Activated naive CD8-positive, alpha-beta T cell treated with anti-CD3 and anti-CD28 coated beads for 36 hours (primary cell): ENCODE measurements at regions not wholly inside any gene's neighbourhood (a gene's known extent, or its start where the extent isn't known, plus 50 kb on each side); places are given as distances from the start of the nearest gene placed in this dataset.
"Not testable (repeated sequence)": the region's sequence is repeated elsewhere in the genome, so short reads cannot be mapped to it uniquely, and the experiment has no call there.

ENCODE experiments used
- DNase-seq: peaks from one replicate; pipeline ENCODE4 v3.0.0; 2021
- H3K27ac Mint-ChIP-seq: one replicate; pipeline ENCODE4 v1.8.0; 2022; ENCODE audit warnings: mild to moderate bottlenecking, moderate library complexity, mixed read lengths
- H3K27me3 Mint-ChIP-seq: one replicate; pipeline ENCODE4 v1.8.0; 2022; ENCODE audit warnings: mild to moderate bottlenecking, mixed read lengths
- H3K36me3 Mint-ChIP-seq: one replicate; pipeline ENCODE4 v1.8.0; 2021; ENCODE audit warnings: mild to moderate bottlenecking, mixed read lengths
- H3K4me1 Mint-ChIP-seq: one replicate; pipeline ENCODE4 v1.8.0; 2021; ENCODE audit warnings: mixed read lengths
- H3K4me3 Mint-ChIP-seq: one replicate; pipeline ENCODE4 v1.8.0; 2022; ENCODE audit warnings: mild to moderate bottlenecking, moderate library complexity, mixed read lengths
- H3K9me3 Mint-ChIP-seq: one replicate; pipeline ENCODE4 v1.8.0; 2022; ENCODE audit warnings: mixed read lengths

- Mint-ChIP-seq H3K36me3 (no peaks in the 10 kb centered on the region), H3K9me3 (no peaks in the 10 kb centered on the region), H3K4me1 (no peaks in the 10 kb centered on the region), H3K4me3 (no peak overlapping the region), H3K27me3 (no peaks in the 10 kb centered on the region), H3K27ac (no peak overlapping the region)
- no peak for DNase-seq
These were observed 119.8 kb downstream of the XRCC2 start for GRCh38 chr7:152556013-152556755.

- no peaks in the 10 kb centered on the region for H3K9me3 Mint-ChIP-seq
- H3K4me1 Mint-ChIP-seq: no peaks in the 10 kb centered on the region
- no peaks in the 10 kb centered on the region for H3K36me3 Mint-ChIP-seq
These were observed 118.0 kb upstream of the KMT2C start for GRCh38 chr7:152553671-152554317.

GRCh38 chr7:152551304-152552036 is 115.7 kb upstream of the KMT2C start:
- Mint-ChIP-seq H3K27me3 (no peaks in the 10 kb centered on the region), H3K36me3 (no peaks in the 10 kb centered on the region), H3K4me3 (no peak overlapping the region)

More at GRCh38 chr7:152553671-152554317, 118.0 kb upstream of the KMT2C start:
- H3K27me3 Mint-ChIP-seq: no peaks in the 10 kb centered on the region
- no peak for DNase-seq
- H3K27ac Mint-ChIP-seq: no peak overlapping the region
- no peak overlapping the region for H3K4me3 Mint-ChIP-seq

GRCh38 chr7:152544971-152545619 is 109.3 kb upstream of the KMT2C start:
- DNase-seq: no peak
- Mint-ChIP-seq H3K4me3 (no peak overlapping the region), H3K27me3 (no peaks in the 10 kb centered on the region), H3K9me3 (no peaks in the 10 kb centered on the region), H3K27ac (no peak overlapping the region), H3K4me1 (no peaks in the 10 kb centered on the region), H3K36me3 (no peaks in the 10 kb centered on the region)

More at GRCh38 chr7:152551304-152552036, 115.7 kb upstream of the KMT2C start:
- no peak for DNase-seq
- Mint-ChIP-seq H3K9me3 (no peaks in the 10 kb centered on the region), H3K27ac (no peak overlapping the region), H3K4me1 (no peaks in the 10 kb centered on the region)

GRCh38 chr7:152544481-152544927 is 108.7 kb upstream of the KMT2C start:
- no peak for DNase-seq
- Mint-ChIP-seq H3K36me3 (no peaks in the 10 kb centered on the region), H3K4me1 (no peaks in the 10 kb centered on the region), H3K4me3 (no peak overlapping the region), H3K27me3 (no peaks in the 10 kb centered on the region), H3K27ac (no peak overlapping the region), H3K9me3 (no peaks in the 10 kb centered on the region)

- DNase-seq: no peak
- no peaks in the 10 kb centered on the region for H3K27me3 Mint-ChIP-seq
- H3K4me3 Mint-ChIP-seq: no peak overlapping the region
- H3K9me3 Mint-ChIP-seq: no peaks in the 10 kb centered on the region
- H3K36me3 Mint-ChIP-seq: no peaks in the 10 kb centered on the region
- H3K27ac Mint-ChIP-seq: no peak overlapping the region
- no peaks in the 10 kb centered on the region for H3K4me1 Mint-ChIP-seq
These were observed 108.0 kb upstream of the KMT2C start for GRCh38 chr7:152543799-152544198.

- no peaks in the 10 kb centered on the region for H3K4me1 Mint-ChIP-seq
These were observed 106.1 kb upstream of the KMT2C start for GRCh38 chr7:152541892-152542291.

GRCh38 chr7:152539190-152539495 is 103.3 kb upstream of the KMT2C start:
- not testable (repeated sequence) for DNase-seq, H3K4me1 Mint-ChIP-seq, H3K27me3 Mint-ChIP-seq, H3K9me3 Mint-ChIP-seq, H3K4me3 Mint-ChIP-seq, H3K36me3 Mint-ChIP-seq, H3K27ac Mint-ChIP-seq

More at GRCh38 chr7:152541892-152542291, 106.1 kb upstream of the KMT2C start:
- no peaks in the 10 kb centered on the region for H3K27me3 Mint-ChIP-seq
- no peak overlapping the region for H3K4me3 Mint-ChIP-seq
- no peaks in the 10 kb centered on the region for H3K9me3 Mint-ChIP-seq
- DNase-seq: no peak
- H3K27ac Mint-ChIP-seq: no peak overlapping the region
- no peaks in the 10 kb centered on the region for H3K36me3 Mint-ChIP-seq

- not testable (repeated sequence) for H3K9me3 Mint-ChIP-seq, H3K27ac Mint-ChIP-seq, H3K4me1 Mint-ChIP-seq, H3K36me3 Mint-ChIP-seq, H3K27me3 Mint-ChIP-seq, DNase-seq
- H3K4me3 Mint-ChIP-seq: peak overlapping the region; percentile 7
These were observed 102.8 kb upstream of the KMT2C start for GRCh38 chr7:152538346-152539189.

GRCh38 chr7:152537639-152538038 is 101.8 kb upstream of the KMT2C start:
- H3K4me1 Mint-ChIP-seq: no peaks in the 10 kb centered on the region
- H3K27me3 Mint-ChIP-seq: no peaks in the 10 kb centered on the region
- no peaks in the 10 kb centered on the region for H3K36me3 Mint-ChIP-seq
- no peak overlapping the region for H3K27ac Mint-ChIP-seq
- peaks cover 2% of the 10 kb centered on the region for H3K9me3 Mint-ChIP-seq
- DNase-seq: no peak
- H3K4me3 Mint-ChIP-seq: no peak overlapping the region

GRCh38 chr7:152528612-152529011 is 92.8 kb upstream of the KMT2C start:
- H3K4me3 Mint-ChIP-seq: no peak overlapping the region
- no peaks in the 10 kb centered on the region for H3K4me1 Mint-ChIP-seq
- H3K9me3 Mint-ChIP-seq: peaks cover 4% of the 10 kb centered on the region
- no peak for DNase-seq
- H3K27me3 Mint-ChIP-seq: no peaks in the 10 kb centered on the region
- no peaks in the 10 kb centered on the region for H3K36me3 Mint-ChIP-seq
- H3K27ac Mint-ChIP-seq: no peak overlapping the region

GRCh38 chr7:152527610-152528032 is 91.8 kb upstream of the KMT2C start:
- H3K4me3 Mint-ChIP-seq: no peak overlapping the region
- peaks cover 4% of the 10 kb centered on the region for H3K9me3 Mint-ChIP-seq
- no peaks in the 10 kb centered on the region for H3K27me3 Mint-ChIP-seq
- H3K27ac Mint-ChIP-seq: no peak overlapping the region
- DNase-seq: no peak
- no peaks in the 10 kb centered on the region for H3K4me1 Mint-ChIP-seq
- H3K36me3 Mint-ChIP-seq: no peaks in the 10 kb centered on the region

GRCh38 chr7:152523916-152524315 is 88.1 kb upstream of the KMT2C start:
- Mint-ChIP-seq H3K27me3 (no peaks in the 10 kb centered on the region), H3K9me3 (peaks cover 3% of the 10 kb centered on the region), H3K4me3 (no peak overlapping the region), H3K27ac (no peak overlapping the region), H3K4me1 (no peaks in the 10 kb centered on the region), H3K36me3 (no peaks in the 10 kb centered on the region)
- no peak for DNase-seq

GRCh38 chr7:152522571-152523067 is 86.8 kb upstream of the KMT2C start:
- no peaks in the 10 kb centered on the region for H3K4me1 Mint-ChIP-seq
- no peaks in the 10 kb centered on the region for H3K27me3 Mint-ChIP-seq
- H3K4me3 Mint-ChIP-seq: no peak overlapping the region
- no peak overlapping the region for H3K27ac Mint-ChIP-seq
- H3K36me3 Mint-ChIP-seq: no peaks in the 10 kb centered on the region
- no peak for DNase-seq
- peaks cover 3% of the 10 kb centered on the region for H3K9me3 Mint-ChIP-seq
